GM23248 (cell line): ENCODE measurements at regions not wholly inside any gene's neighbourhood (a gene's known extent, or its start where the extent isn't known, plus 50 kb on each side); places are given as distances from the start of the nearest gene placed in this dataset.

Experiments used
- DNase-seq: peaks from one replicate; pipeline ENCODE4 v3.0.0-alpha.2; 2015
- H2AFZ ChIP-seq: fragments of 200-600 bp; sonication (generic); 2 replicates; pipeline ENCODE4 v1.6.1; 2016; ENCODE audit warnings: antibody characterized with exemption
- H3F3A ChIP-seq: fragments of 200-600 bp; sonication (generic); 2 replicates; pipeline ENCODE4 v1.6.1; 2016; ENCODE audit warnings: mild to moderate bottlenecking, antibody characterized with exemption, mixed run types; ENCODE audit not compliant: insufficient read depth
- H3K27ac ChIP-seq: fragments of 200-600 bp; sonication (generic); 2 replicates; pipeline ENCODE4 v1.5.1; 2016; ENCODE audit warnings: mild to moderate bottlenecking
- H3K27me3 ChIP-seq: fragments of 200-600 bp; sonication (generic); replicated peaks from 2 replicates; pipeline ENCODE4 v1.6.1; 2016; ENCODE audit warnings: mild to moderate bottlenecking; ENCODE audit not compliant: insufficient read depth
- H3K36me3 ChIP-seq: fragments of 200-600 bp; sonication (generic); 2 replicates; pipeline ENCODE4 v1.6.1; 2016; ENCODE audit warnings: low read depth, mild to moderate bottlenecking
- H3K4me1 ChIP-seq: fragments of 200-600 bp; sonication (generic); 2 replicates; pipeline ENCODE4 v1.6.1; 2016; ENCODE audit warnings: mild to moderate bottlenecking; ENCODE audit not compliant: insufficient read depth
- H3K4me2 ChIP-seq: fragments of 200-600 bp; sonication (generic); one replicate; pipeline ENCODE4 v1.6.1; 2016; ENCODE audit warnings: mild to moderate bottlenecking; ENCODE audit not compliant: unreplicated experiment
- H3K4me3 ChIP-seq: fragments of 200-600 bp; sonication (generic); 2 replicates; pipeline ENCODE4 v1.5.1; 2016; ENCODE audit warnings: mild to moderate bottlenecking
- H3K79me2 ChIP-seq: fragments of 200-600 bp; sonication (generic); 2 replicates; pipeline ENCODE4 v1.6.1; 2016; ENCODE audit warnings: mild to moderate bottlenecking; ENCODE audit not compliant: insufficient read depth
- H3K9ac ChIP-seq: fragments of 200-600 bp; sonication (generic); 2 replicates; pipeline ENCODE4 v1.6.1; 2016; ENCODE audit warnings: mild to moderate bottlenecking
- H3K9me2 ChIP-seq: fragments of 200-600 bp; sonication (generic); 2 replicates; pipeline ENCODE4 v1.6.1; 2016; ENCODE audit warnings: mixed run types, mild to moderate bottlenecking, moderate library complexity; ENCODE audit not compliant: insufficient read depth
- H3K9me3 ChIP-seq: fragments of 200-600 bp; sonication (generic); one replicate; pipeline ENCODE4 v1.6.1; 2017; ENCODE audit warnings: low read depth
- H4K20me1 ChIP-seq: fragments of 200-600 bp; sonication (generic); 2 replicates; pipeline ENCODE4 v1.6.0; 2016; ENCODE audit not compliant: insufficient read depth
- EZH2 ChIP-seq: fragments of 200-600 bp; sonication (generic); IDR thresholded peaks from 2 replicates; pipeline ENCODE4 v1.6.1; 2018; ENCODE audit warnings: antibody characterized with exemption, mild to moderate bottlenecking; ENCODE audit not compliant: insufficient read depth, poor library complexity, severe bottlenecking
- EZH2phosphoT487 ChIP-seq: fragments of 200-600 bp; sonication (generic); IDR thresholded peaks from 2 replicates; pipeline ENCODE4 v1.6.1; 2018; ENCODE audit warnings: antibody characterized with exemption, moderate library complexity, mild to moderate bottlenecking, low read depth; ENCODE audit not compliant: insufficient read depth
- WGBS, 2 experiments: methylation state at CpG; one replicate each; pipeline ENCODE4 v1.1.6; 2015 to 2017; ENCODE audit warnings: low lambda C conversion rate in 2 of 2, low coverage in 1 of 2; ENCODE audit errors: missing lambda C conversion rate in 2 of 2; 5-methylcytosine and 5-hydroxymethylcytosine counted together
- in situ Hi-C: fragments of 300-500 bp; cut with MboI; formaldehyde crosslinking; loops from 2 replicates; pipeline ENCODE4 v1.15.0; 2020

DNA sequence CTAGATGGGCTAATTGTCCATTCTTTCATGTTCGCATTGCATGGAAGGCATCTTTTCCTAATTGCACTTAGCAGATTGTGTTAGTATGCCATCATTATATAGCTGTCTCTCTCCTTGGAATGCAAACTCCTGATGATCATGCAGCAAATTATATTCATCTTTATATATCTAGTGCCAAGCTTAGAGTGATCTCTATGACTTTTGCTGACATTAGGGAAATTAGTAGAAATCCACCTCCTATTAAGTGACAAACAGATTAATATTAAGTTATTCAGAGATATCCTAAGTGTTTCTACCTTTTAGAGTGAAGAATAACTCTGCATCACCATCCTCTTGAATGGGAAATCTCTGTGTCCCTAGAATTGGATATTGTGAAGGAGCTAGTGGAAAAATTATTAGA is 185.6 kb downstream of the FOXG1 start:
- Histone ChIP-seq H3K4me1 (no peaks in the 10 kb centered on the region), H3K36me3 (no peaks in the 10 kb centered on the region), H3K27me3 (no peaks in the 10 kb centered on the region), H4K20me1 (no peaks in the 10 kb centered on the region), H3K4me3 (no peak overlapping the region), H3K27ac (no peak overlapping the region), H3K4me2 (no peak overlapping the region), H3K9ac (no peak overlapping the region), H3F3A (no peaks in the 10 kb centered on the region), H3K9me3 (no peaks in the 10 kb centered on the region), H2AFZ (no peak overlapping the region), H3K79me2 (no peaks in the 10 kb centered on the region), H3K9me2 (no peaks in the 10 kb centered on the region)
- WGBS, 2 experiments = 57 to 74% methylated on average over 1 of the region's 1 CpG
- TF ChIP-seq EZH2phosphoT487 (no peak), EZH2 (no peak)
- in situ Hi-C loops = no loop called here
- DNase-seq = no peak

DNA sequence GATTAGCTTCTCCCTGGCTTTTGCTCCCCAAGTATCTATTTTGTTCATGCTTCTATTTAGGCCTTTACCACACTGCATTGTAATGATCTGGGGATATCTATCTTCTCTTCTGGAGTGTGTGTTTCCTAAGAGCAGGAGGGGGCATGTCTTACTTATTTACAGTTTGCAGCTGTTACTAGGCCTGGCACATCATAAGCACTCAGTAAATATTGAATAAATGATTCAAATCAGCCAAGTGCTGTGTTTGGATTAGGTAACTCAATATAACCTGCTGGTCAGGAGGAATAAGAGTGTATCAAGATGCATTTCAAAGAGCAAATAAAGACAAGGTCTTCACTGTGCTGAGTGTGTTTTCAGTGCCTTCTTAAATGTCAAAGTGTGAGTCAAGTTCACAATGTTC is 186.1 kb downstream of the FOXG1 start:
- Histone ChIP-seq H2AFZ (no peak overlapping the region), H3F3A (no peaks in the 10 kb centered on the region), H3K4me1 (no peaks in the 10 kb centered on the region), H3K36me3 (no peaks in the 10 kb centered on the region), H3K4me2 (no peak overlapping the region), H3K79me2 (no peaks in the 10 kb centered on the region), H3K9me3 (no peaks in the 10 kb centered on the region), H3K27ac (no peak overlapping the region), H3K9me2 (no peaks in the 10 kb centered on the region), H3K27me3 (no peaks in the 10 kb centered on the region), H4K20me1 (no peaks in the 10 kb centered on the region), H3K4me3 (no peak overlapping the region), H3K9ac (no peak overlapping the region)
- in situ Hi-C loops = no loop called here
- TF ChIP-seq EZH2 = no peak
- TF ChIP-seq EZH2phosphoT487 = no peak
- DNase-seq = no peak

- no peaks in the 10 kb centered on the region for H3K9me2 ChIP-seq
- H3K36me3 ChIP-seq = no peaks in the 10 kb centered on the region
- in situ Hi-C loops = no loop called here
- WGBS, 2 experiments = 8 to 18% methylated on average over 2 of the region's 2 CpGs
- H3K27ac ChIP-seq = no peak overlapping the region
- H3F3A ChIP-seq = no peaks in the 10 kb centered on the region
- DNase-seq = no peak
- H3K4me1 ChIP-seq = no peaks in the 10 kb centered on the region
- no peak for TF ChIP-seq EZH2
- TF ChIP-seq EZH2phosphoT487 = no peak
- H3K9me3 ChIP-seq = no peaks in the 10 kb centered on the region
- no peaks in the 10 kb centered on the region for H3K79me2 ChIP-seq
- no peaks in the 10 kb centered on the region for H3K27me3 ChIP-seq
- H3K9ac ChIP-seq = no peak overlapping the region
- no peak overlapping the region for H2AFZ ChIP-seq
- H3K4me3 ChIP-seq = no peak overlapping the region
- H3K4me2 ChIP-seq = no peak overlapping the region
- H4K20me1 ChIP-seq = no peaks in the 10 kb centered on the region
Measured at GRCh38 chr14:28953973-28954372, 187.4 kb downstream of the FOXG1 start.

DNA sequence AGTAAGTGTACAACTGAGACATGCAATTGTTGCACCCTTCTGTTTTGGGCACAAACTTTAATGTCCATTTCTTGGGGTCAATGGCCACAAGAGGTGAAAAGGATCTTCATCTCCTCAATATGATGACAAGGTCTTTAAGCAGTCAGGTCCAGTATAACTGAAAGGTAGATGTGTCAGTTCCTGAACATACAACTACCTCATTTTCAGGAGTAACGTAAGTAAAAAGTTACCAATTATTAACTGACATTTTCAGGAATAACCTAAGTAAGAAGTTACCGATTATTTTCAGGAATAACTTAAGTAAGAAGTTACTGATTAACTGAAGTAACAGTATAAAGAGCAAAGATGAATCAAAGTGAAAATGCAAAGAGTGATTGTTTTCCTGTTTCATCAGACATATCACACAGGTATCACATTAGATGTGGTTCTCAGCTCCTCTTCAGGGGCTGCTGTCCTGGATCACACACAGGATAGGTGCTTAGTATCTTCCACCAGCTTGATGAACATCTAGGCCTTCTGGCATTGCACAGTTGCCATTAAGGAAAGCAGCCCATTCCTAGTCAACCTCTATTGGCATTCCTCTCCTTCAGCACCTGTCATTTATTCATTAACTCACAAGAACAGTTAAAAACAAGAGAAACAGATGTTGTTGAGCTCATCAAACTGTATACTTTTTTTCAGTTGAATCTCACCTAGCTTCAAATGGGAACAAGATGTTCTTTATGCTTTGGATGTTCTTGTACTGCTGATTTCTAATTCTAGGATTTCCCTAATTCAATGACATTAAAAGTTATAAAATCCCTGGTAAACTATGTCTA is 200.0 kb downstream of the FOXG1 start:
- Histone ChIP-seq H3F3A (no peaks in the 10 kb centered on the region), H3K4me3 (no peak overlapping the region), H3K4me1 (no peaks in the 10 kb centered on the region), H3K9me2 (no peaks in the 10 kb centered on the region), H2AFZ (no peak overlapping the region), H4K20me1 (no peaks in the 10 kb centered on the region), H3K9ac (no peak overlapping the region), H3K36me3 (no peaks in the 10 kb centered on the region), H3K27me3 (no peaks in the 10 kb centered on the region), H3K79me2 (no peaks in the 10 kb centered on the region), H3K9me3 (no peaks in the 10 kb centered on the region), H3K27ac (no peak overlapping the region), H3K4me2 (no peak overlapping the region)
- WGBS, 2 experiments = 18 to 27% methylated on average over 2 of the region's 2 CpGs
- TF ChIP-seq EZH2phosphoT487 (no peak), EZH2 (no peak)
- in situ Hi-C loops = no loop called here
- no peak for DNase-seq

DNA sequence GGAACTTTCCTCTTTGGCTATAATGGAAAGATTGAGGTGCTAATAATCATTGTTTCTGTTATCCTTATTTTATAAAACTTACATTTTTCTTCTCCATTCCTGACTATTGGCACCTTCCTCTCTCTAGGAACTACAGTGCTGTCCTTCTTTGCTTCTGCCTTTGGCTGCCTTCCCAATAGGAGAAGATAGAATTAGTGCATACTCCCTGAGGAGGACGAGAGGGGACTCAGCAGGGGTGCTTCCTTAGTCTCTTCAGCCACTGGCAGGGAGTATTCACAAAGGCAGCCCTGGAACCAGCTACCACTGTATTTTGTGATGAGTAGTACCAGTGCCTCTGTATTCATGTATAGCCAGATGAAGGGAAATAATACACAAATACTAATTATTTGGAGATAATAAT is 208.5 kb downstream of the FOXG1 start:
- Histone ChIP-seq H3K79me2 (no peaks in the 10 kb centered on the region), H3K4me1 (no peaks in the 10 kb centered on the region), H3K4me2 (no peak overlapping the region), H3K9ac (no peak overlapping the region), H3K27me3 (no peaks in the 10 kb centered on the region; the same call in 1 of the 2 replicates), H3F3A (no peaks in the 10 kb centered on the region), H3K9me3 (no peaks in the 10 kb centered on the region), H3K27ac (no peak overlapping the region), H4K20me1 (no peaks in the 10 kb centered on the region), H3K36me3 (no peaks in the 10 kb centered on the region), H2AFZ (no peak overlapping the region), H3K9me2 (no peaks in the 10 kb centered on the region), H3K4me3 (no peak overlapping the region)
- WGBS, 2 experiments = 0% methylated on average over 1 of the region's 1 CpG
- DNase-seq = no peak
- TF ChIP-seq EZH2 (no peak), EZH2phosphoT487 (no peak)
- in situ Hi-C loops = no loop called here
